ENCODE measurements at regions not wholly inside any gene's neighbourhood (a gene's known extent, or its start where the extent isn't known, plus 50 kb on each side); places are given as distances from the start of the nearest gene placed in this dataset.

DNA sequence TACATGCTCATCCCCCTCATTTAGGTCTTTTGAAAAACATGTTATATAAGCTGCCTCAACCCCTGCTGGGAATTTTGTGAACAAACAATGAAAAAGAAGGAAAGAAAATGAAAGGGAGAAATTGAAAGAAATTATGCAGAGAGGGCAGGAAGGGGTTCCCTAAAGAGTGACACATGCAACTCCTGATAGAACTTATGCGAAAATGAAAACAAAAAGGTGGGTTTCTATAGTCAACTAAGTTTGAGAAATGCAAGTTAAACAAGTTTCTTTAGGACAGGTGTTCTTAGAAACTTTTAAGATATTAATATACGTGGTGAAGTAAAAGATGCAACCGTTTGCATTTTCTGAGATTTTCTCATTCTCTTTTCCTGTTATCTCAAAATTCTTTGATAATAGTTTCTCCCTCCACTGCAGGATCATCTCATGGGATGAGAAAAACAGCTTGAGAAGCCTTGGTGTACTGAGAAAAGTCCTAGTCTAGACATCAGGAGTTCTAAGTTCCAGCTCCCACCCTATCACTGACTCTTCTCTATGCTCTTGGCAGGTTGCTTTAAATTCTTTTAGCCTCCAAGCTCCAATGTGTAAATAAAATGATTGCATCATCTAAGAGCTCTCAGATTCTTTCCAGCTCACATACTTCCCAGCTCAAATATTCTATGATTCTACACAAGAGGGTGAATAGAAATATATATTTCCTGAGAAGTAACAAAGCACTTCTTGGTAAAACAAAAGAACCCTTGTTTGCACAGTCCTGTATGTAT, 109.2 kb downstream of the FAM76B start:
- ATAC-seq = no peak
- peak; percentile 49; the same call in 1 of the 2 replicates for TF ChIP-seq ISL1 (CRISPR knock-in tag; IDR thresholded peaks at IDR 0.05)
- no peak for TF ChIP-seq OSR1 (CRISPR knock-in tag; IDR thresholded peaks at IDR 0.05)

DNA sequence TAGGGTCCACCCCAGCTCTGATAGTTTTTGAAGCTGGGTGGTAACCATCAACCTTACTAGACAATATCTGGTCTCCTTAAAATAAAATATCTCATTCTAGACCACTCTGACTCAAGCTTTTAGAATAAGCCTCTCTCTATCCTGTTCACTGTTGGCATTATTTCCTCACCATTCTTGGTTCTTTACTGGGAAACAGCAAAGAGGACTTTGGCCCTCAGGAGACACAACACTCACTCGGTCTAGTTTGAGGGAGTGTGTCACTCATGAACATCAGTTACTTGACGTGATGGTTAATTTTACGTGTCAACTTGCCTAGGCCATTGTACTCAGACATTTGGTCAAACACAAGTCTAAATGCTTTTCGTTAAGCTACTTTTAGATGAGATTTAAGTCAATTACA, 110.6 kb downstream of the FAM76B start:
- ATAC-seq = no peak

More for the DNA sequence above, 110.6 kb downstream of the FAM76B start:
- TF ChIP-seq GLIS3 (CRISPR knock-in tag; IDR thresholded peaks at IDR 0.05) = no peak
- no peak for TF ChIP-seq ZNF565 (CRISPR knock-in tag; conservative IDR thresholded peaks at IDR 0.05; ENCODE audit: low read depth)
- no peak for TF ChIP-seq TSHZ2 (CRISPR knock-in tag; IDR thresholded peaks at IDR 0.05)
- TF ChIP-seq TCF4 (CRISPR knock-in tag; IDR thresholded peaks at IDR 0.05; ENCODE audit: borderline replicate concordance) = no peak
- TF ChIP-seq TOX (CRISPR knock-in tag; IDR thresholded peaks at IDR 0.05; ENCODE audit: borderline replicate concordance) = no peak
- TF ChIP-seq ZNF70 (CRISPR knock-in tag; IDR thresholded peaks at IDR 0.05) = no peak
- no peak for TF ChIP-seq POU6F1 (CRISPR knock-in tag; IDR thresholded peaks at IDR 0.05; ENCODE audit: borderline replicate concordance, low read depth)
- TF ChIP-seq PATZ1 (CRISPR knock-in tag; IDR thresholded peaks at IDR 0.05; ENCODE audit: borderline replicate concordance) = no peak
- TF ChIP-seq ZFP30 (CRISPR knock-in tag; IDR thresholded peaks at IDR 0.05) = no peak
- TF ChIP-seq, protein P1, sequence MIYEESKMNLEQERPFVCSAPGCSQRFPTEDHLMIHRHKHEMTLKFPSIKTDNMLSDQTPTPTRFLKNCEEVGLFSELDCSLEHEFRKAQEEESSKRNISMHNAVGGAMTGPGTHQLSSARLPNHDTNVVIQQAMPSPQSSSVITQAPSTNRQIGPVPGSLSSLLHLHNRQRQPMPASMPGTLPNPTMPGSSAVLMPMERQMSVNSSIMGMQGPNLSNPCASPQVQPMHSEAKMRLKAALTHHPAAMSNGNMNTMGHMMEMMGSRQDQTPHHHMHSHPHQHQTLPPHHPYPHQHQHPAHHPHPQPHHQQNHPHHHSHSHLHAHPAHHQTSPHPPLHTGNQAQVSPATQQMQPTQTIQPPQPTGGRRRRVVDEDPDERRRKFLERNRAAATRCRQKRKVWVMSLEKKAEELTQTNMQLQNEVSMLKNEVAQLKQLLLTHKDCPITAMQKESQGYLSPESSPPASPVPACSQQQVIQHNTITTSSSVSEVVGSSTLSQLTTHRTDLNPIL (CRISPR knock-in tag; IDR thresholded peaks at IDR 0.05; ENCODE audit: low read depth) = no peak
- TF ChIP-seq OSR1 (CRISPR knock-in tag; IDR thresholded peaks at IDR 0.05) = no peak
- TF ChIP-seq ZNF8 (CRISPR knock-in tag; IDR thresholded peaks at IDR 0.05) = no peak
- TF ChIP-seq ZFP3 (CRISPR knock-in tag; IDR thresholded peaks at IDR 0.05) = no peak
- no peak for TF ChIP-seq SNAI2 (CRISPR knock-in tag; IDR thresholded peaks at IDR 0.05)
- TF ChIP-seq ARNTL (CRISPR knock-in tag; IDR thresholded peaks at IDR 0.05; ENCODE audit: borderline replicate concordance, low read depth) = no peak
- no peak for TF ChIP-seq PPARA (CRISPR knock-in tag; IDR thresholded peaks at IDR 0.05; ENCODE audit: borderline replicate concordance)
- TF ChIP-seq BACH2 (CRISPR knock-in tag; IDR thresholded peaks at IDR 0.05; ENCODE audit: borderline replicate concordance) = no peak
- TF ChIP-seq ESRRG (CRISPR knock-in tag; IDR thresholded peaks at IDR 0.05) = no peak
- TF ChIP-seq ISL1 (CRISPR knock-in tag; IDR thresholded peaks at IDR 0.05) = no peak
- TF ChIP-seq CSRNP3 (CRISPR knock-in tag; IDR thresholded peaks at IDR 0.05) = no peak

All from SK-N-SH treated with all-trans-retinoic acid at 6 μM for 48 hours (cell line).